OCI-LY1 (cell line): ENCODE measurements at regions not wholly inside any gene's neighbourhood (a gene's known extent, or its start where the extent isn't known, plus 50 kb on each side); places are given as distances from the start of the nearest gene placed in this dataset.
"Not testable (repeated sequence)": the region's sequence is repeated elsewhere in the genome, so short reads cannot be mapped to it uniquely, and the experiment has no call there.

Experiments used
- H2AFZ ChIP-seq: fragments of 200-600 bp; sonication (generic), shearing (Covaris generic); 2 replicates; pipeline ENCODE4 v1.6.0; 2014; ENCODE audit warnings: antibody characterized with exemption, mild to moderate bottlenecking, low read length
- H3F3A ChIP-seq: fragments of 200-600 bp; sonication (generic), shearing (Covaris generic); 2 replicates; pipeline ENCODE4 v1.6.0; 2014; ENCODE audit warnings: mild to moderate bottlenecking, antibody characterized with exemption, low read length, moderate library complexity; ENCODE audit not compliant: insufficient read depth
- H3K27ac ChIP-seq: fragments of 200-600 bp; sonication (generic); 2 replicates; pipeline ENCODE4 v1.5.1; 2014; ENCODE audit warnings: low read length, mixed run types, mild to moderate bottlenecking, low read depth; ENCODE audit not compliant: poor library complexity, severe bottlenecking
- H3K27me3 ChIP-seq: fragments of 200-600 bp; sonication (generic); 2 replicates; pipeline ENCODE4 v1.6.0; 2014; ENCODE audit warnings: antibody characterized with exemption, mild to moderate bottlenecking, low read length, moderate library complexity; ENCODE audit not compliant: insufficient read depth
- H3K36me3 ChIP-seq: fragments of 200-600 bp; sonication (generic); 2 replicates; pipeline ENCODE4 v1.6.1; 2014; ENCODE audit warnings: mild to moderate bottlenecking, antibody characterized with exemption, low read length, moderate library complexity, mixed read lengths; ENCODE audit not compliant: insufficient read depth
- H3K4me1 ChIP-seq: fragments of 200-600 bp; sonication (generic); 2 replicates; pipeline ENCODE4 v1.5.1; 2014; ENCODE audit warnings: mild to moderate bottlenecking, low read length, moderate library complexity; ENCODE audit not compliant: insufficient read depth, severe bottlenecking
- H3K4me2 ChIP-seq: fragments of 200-600 bp; sonication (generic), shearing (Covaris generic); 2 replicates; pipeline ENCODE4 v1.6.1; 2014; ENCODE audit warnings: low read length
- H3K4me3 ChIP-seq: fragments of 200-600 bp; sonication (generic); 2 replicates; pipeline ENCODE4 v1.5.1; 2014; ENCODE audit warnings: low read length, low read depth, mild to moderate bottlenecking, mixed read lengths; ENCODE audit not compliant: poor library complexity, severe bottlenecking
- H3K79me2 ChIP-seq: fragments of 200-600 bp; shearing (Covaris generic); 2 replicates; pipeline ENCODE4 v1.6.1; 2016; ENCODE audit warnings: mixed run types, low read length, mixed read lengths; ENCODE audit not compliant: insufficient read depth
- H3K9ac ChIP-seq: fragments of 200-600 bp; sonication (generic), shearing (Covaris generic); 2 replicates; pipeline ENCODE4 v1.6.1; 2014; ENCODE audit warnings: mild to moderate bottlenecking, low read length, mixed read lengths
- H3K9me2 ChIP-seq: fragments of 200-600 bp; sonication (generic), shearing (Covaris generic); 2 replicates; pipeline ENCODE4 v1.6.1; 2014; ENCODE audit warnings: low read depth, mild to moderate bottlenecking, low read length, mixed read lengths
- H3K9me3 ChIP-seq: fragments of 200-600 bp; shearing (Covaris generic); 2 replicates; pipeline ENCODE4 v1.6.1; 2014; ENCODE audit warnings: low read length, mixed read lengths
- H4K20me1 ChIP-seq: fragments of 200-600 bp; sonication (generic), shearing (Covaris generic); 2 replicates; pipeline ENCODE4 v1.6.0; 2016; ENCODE audit warnings: mild to moderate bottlenecking, low read length; ENCODE audit not compliant: insufficient read depth
- EZH2 ChIP-seq: fragments of 200-600 bp; sonication (generic), shearing (Covaris generic); IDR thresholded peaks from 2 replicates; pipeline ENCODE4 v1.8.0; 2017; ENCODE audit warnings: borderline replicate concordance, mixed run types, mild to moderate bottlenecking, antibody characterized with exemption, low read length, moderate library complexity, mixed read lengths
- TF ChIP-seq, protein P1 (sequence below): fragments of 200-600 bp; sonication (generic), shearing (Covaris generic); IDR thresholded peaks from 2 replicates; pipeline ENCODE4 v1.5.1; 2017; ENCODE audit warnings: mild to moderate bottlenecking, antibody characterized with exemption, low read length, moderate library complexity, mixed read lengths

DNA sequence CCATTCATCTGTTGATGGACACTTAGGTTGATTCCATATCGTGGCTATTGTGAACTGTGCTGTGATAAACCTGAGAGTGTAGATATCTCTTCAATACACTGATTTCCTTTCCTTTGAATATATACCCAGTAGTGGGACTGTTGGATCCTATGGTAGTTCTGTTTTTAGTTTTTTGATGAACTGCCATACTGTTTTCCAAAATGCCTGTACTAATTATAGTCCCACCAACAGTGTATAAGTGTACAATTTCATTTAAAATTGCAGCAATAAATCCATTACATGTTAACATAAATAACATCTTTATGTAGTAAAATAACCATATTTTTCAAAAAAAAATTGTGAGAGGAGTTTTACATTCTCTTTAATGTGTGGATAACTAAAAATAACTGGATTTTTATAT, 65.0 kb upstream of the SYT9 start:
- H3K9ac ChIP-seq, result no peak overlapping the region
- TF ChIP-seq EZH2, result no peak
- TF ChIP-seq, protein P1, sequence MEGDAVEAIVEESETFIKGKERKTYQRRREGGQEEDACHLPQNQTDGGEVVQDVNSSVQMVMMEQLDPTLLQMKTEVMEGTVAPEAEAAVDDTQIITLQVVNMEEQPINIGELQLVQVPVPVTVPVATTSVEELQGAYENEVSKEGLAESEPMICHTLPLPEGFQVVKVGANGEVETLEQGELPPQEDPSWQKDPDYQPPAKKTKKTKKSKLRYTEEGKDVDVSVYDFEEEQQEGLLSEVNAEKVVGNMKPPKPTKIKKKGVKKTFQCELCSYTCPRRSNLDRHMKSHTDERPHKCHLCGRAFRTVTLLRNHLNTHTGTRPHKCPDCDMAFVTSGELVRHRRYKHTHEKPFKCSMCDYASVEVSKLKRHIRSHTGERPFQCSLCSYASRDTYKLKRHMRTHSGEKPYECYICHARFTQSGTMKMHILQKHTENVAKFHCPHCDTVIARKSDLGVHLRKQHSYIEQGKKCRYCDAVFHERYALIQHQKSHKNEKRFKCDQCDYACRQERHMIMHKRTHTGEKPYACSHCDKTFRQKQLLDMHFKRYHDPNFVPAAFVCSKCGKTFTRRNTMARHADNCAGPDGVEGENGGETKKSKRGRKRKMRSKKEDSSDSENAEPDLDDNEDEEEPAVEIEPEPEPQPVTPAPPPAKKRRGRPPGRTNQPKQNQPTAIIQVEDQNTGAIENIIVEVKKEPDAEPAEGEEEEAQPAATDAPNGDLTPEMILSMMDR, result no peak
- no peaks in the 10 kb centered on the region for H3K4me1 ChIP-seq
- no peak overlapping the region for H3K27ac ChIP-seq
- no peaks in the 10 kb centered on the region for H3K79me2 ChIP-seq
- H3F3A ChIP-seq, result no peaks in the 10 kb centered on the region
- H4K20me1 ChIP-seq, result no peaks in the 10 kb centered on the region
- H3K27me3 ChIP-seq, result no peaks in the 10 kb centered on the region
- H3K4me2 ChIP-seq, result no peak overlapping the region
- no peaks in the 10 kb centered on the region for H3K9me3 ChIP-seq
- no peaks in the 10 kb centered on the region for H3K9me2 ChIP-seq
- H2AFZ ChIP-seq, result no peak overlapping the region
- no peak overlapping the region for H3K4me3 ChIP-seq
- H3K36me3 ChIP-seq, result no peaks in the 10 kb centered on the region

DNA sequence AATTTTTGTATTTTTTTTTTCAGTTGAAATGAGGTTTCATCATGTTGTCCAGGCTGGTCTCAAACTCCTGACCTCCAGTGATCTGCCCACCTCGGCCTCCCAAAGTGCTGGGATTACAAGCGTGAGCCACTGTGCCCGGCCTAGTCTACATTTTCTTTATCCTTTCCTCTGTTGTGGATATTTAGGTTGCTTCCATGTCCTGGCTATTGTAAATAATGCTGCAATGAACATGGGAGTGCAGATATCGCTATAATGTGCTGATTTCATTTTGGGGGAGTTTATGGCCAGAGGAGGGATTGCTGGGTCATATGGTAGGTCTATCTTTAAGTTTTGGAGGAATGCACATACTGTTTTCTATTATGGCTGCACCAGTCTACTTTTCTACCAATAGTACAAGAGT, 58.9 kb upstream of the SYT9 start:
- not testable (repeated sequence) for H3K27ac ChIP-seq, H3K79me2 ChIP-seq, H3F3A ChIP-seq, H3K9ac ChIP-seq, H2AFZ ChIP-seq, H4K20me1 ChIP-seq, H3K4me2 ChIP-seq, H3K9me3 ChIP-seq, H3K36me3 ChIP-seq, H3K27me3 ChIP-seq, H3K4me3 ChIP-seq, H3K4me1 ChIP-seq, H3K9me2 ChIP-seq

DNA sequence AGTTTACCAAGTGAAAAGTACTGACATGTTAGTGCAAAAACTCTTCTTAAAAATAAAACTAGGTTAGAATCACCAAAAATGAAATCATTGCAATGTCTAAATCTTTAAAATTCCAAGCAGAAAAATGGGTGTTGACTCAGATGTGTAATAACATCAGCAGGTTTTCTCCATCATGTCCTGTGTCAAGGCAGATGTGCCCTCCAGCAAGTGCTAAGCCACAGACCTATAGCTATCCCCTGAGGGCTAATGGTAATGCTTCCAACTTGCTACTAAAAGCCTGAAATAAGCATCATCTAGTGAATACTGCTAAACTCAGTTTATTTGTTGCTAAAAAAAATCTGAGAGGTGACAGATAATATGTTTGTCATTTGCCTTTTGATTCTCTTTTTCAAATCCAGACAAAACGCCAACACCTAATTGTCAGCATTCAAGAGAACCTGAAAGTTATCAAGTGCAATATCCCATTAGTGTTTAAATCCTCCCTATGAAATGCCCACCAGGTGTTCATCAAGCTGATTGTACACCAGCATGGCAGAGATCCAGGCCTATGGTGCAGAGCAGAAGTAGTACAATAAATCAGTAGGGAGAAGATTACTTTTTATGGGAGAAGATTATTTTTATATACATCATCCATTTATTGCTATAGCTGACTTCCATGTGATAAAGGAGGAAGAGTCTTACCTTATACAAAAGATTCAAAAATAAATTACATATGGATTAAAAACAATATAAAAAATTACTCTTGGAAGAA, 55.1 kb upstream of the SYT9 start:
- H3K27me3 ChIP-seq, result no peaks in the 10 kb centered on the region
- no peaks in the 10 kb centered on the region for H3K4me1 ChIP-seq
- no peak overlapping the region for H3K4me2 ChIP-seq
- TF ChIP-seq EZH2, result no peak
- TF ChIP-seq, protein P1, result no peak
- no peaks in the 10 kb centered on the region for H3F3A ChIP-seq
- H4K20me1 ChIP-seq, result no peaks in the 10 kb centered on the region
- no peaks in the 10 kb centered on the region for H3K9me2 ChIP-seq
- H3K27ac ChIP-seq, result no peak overlapping the region
- no peaks in the 10 kb centered on the region for H3K79me2 ChIP-seq
- no peaks in the 10 kb centered on the region for H3K9me3 ChIP-seq
- H3K9ac ChIP-seq, result no peak overlapping the region
- no peaks in the 10 kb centered on the region for H3K36me3 ChIP-seq
- no peak overlapping the region for H2AFZ ChIP-seq
- H3K4me3 ChIP-seq, result no peak overlapping the region

DNA sequence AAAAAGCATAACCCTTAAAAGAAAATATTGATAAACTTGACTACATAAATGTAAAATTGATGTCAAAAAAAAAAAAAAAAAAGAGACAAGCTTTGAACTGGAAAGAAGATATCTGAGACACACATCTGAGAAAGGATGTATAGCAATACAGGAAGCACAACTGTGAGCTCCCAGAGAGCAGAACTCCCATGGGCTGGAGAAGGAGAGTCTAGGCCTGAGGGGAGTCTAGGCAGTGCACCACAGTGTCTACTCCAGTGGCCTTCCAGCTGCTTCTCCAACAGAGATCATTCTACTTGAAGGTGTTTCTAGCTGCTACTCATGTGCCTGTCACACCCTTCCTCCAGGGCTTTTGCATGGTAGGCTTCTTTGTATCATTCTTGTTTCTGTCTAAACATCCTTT, 54.2 kb upstream of the SYT9 start:
- no peaks in the 10 kb centered on the region for H4K20me1 ChIP-seq
- no peak overlapping the region for H3K9ac ChIP-seq
- no peak overlapping the region for H3K4me2 ChIP-seq
- H2AFZ ChIP-seq, result no peak overlapping the region
- H3K9me3 ChIP-seq, result no peaks in the 10 kb centered on the region
- no peaks in the 10 kb centered on the region for H3K9me2 ChIP-seq
- H3K27me3 ChIP-seq, result no peaks in the 10 kb centered on the region
- no peaks in the 10 kb centered on the region for H3K79me2 ChIP-seq
- no peaks in the 10 kb centered on the region for H3F3A ChIP-seq
- no peaks in the 10 kb centered on the region for H3K4me1 ChIP-seq
- H3K4me3 ChIP-seq, result no peak overlapping the region
- TF ChIP-seq, protein P1, result no peak
- TF ChIP-seq EZH2, result no peak
- no peaks in the 10 kb centered on the region for H3K36me3 ChIP-seq
- no peak overlapping the region for H3K27ac ChIP-seq
